ENCODE measurements at regions not wholly inside any gene's neighbourhood (a gene's known extent, or its start where the extent isn't known, plus 50 kb on each side); places are given as distances from the start of the nearest gene placed in this dataset.

- TF ChIP-seq, protein P1, sequence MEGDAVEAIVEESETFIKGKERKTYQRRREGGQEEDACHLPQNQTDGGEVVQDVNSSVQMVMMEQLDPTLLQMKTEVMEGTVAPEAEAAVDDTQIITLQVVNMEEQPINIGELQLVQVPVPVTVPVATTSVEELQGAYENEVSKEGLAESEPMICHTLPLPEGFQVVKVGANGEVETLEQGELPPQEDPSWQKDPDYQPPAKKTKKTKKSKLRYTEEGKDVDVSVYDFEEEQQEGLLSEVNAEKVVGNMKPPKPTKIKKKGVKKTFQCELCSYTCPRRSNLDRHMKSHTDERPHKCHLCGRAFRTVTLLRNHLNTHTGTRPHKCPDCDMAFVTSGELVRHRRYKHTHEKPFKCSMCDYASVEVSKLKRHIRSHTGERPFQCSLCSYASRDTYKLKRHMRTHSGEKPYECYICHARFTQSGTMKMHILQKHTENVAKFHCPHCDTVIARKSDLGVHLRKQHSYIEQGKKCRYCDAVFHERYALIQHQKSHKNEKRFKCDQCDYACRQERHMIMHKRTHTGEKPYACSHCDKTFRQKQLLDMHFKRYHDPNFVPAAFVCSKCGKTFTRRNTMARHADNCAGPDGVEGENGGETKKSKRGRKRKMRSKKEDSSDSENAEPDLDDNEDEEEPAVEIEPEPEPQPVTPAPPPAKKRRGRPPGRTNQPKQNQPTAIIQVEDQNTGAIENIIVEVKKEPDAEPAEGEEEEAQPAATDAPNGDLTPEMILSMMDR (IDR thresholded peaks at IDR 0.05) = no peak
- peaks cover 0 to 2% (median 0%) of the 10 kb centered on the region in 3 donors for H3K27me3 ChIP-seq (ENCODE audit: insufficient read depth in 3 of 3, low read length in 2 of 3)
- WGBS, 3 donors = 65 to 86% (median 78%) methylated on average over 4 of the region's 4 CpGs
- ATAC-seq (no peak), DNase-seq (no peak)
- H3K36me3 ChIP-seq (ENCODE audit: insufficient read depth in 1 of 2, low read depth in 1 of 2) = no peaks in the 10 kb centered on the region
- no peak overlapping the region for H3K27ac ChIP-seq
- no peak overlapping the region for H3K4me3 ChIP-seq
- peaks cover 11% of the 10 kb centered on the region for H3K9me3 ChIP-seq
- no peaks in the 10 kb centered on the region for H3K4me1 ChIP-seq
- intact Hi-C loops (cut with DNase I) = loop anchor here in 1 of 2 donors (10.0 kb wide), 1 partner anchor 50 kb away; no protein-coding TSS in a partner anchor
These were observed 136.7 kb downstream of the AQP9 start for GRCh38 chr15:58274885-58275284.

- TF ChIP-seq, protein P1 (IDR thresholded peaks at IDR 0.05) = no peak
- no peak for ATAC-seq
- H3K27me3 ChIP-seq (ENCODE audit: insufficient read depth in 3 of 3, low read length in 2 of 3) = peaks cover 0 to 2% (median 0%) of the 10 kb centered on the region in 3 donors
- H3K27ac ChIP-seq = no peak overlapping the region
- intact Hi-C loops (cut with DNase I) = loop anchor here in 1 of 2 donors (10.0 kb wide), 1 partner anchor 51 kb away; no protein-coding TSS in a partner anchor
- no peak for DNase-seq
- H3K9me3 ChIP-seq = peaks cover 10% of the 10 kb centered on the region
- H3K4me1 ChIP-seq = no peaks in the 10 kb centered on the region
- WGBS, 3 donors = 95 to 99% (median 96%) methylated on average over 3 of the region's 3 CpGs
- H3K36me3 ChIP-seq (ENCODE audit: insufficient read depth in 1 of 2, low read depth in 1 of 2) = no peaks in the 10 kb centered on the region
- H3K4me3 ChIP-seq = no peak overlapping the region
These were observed 137.6 kb downstream of the AQP9 start for GRCh38 chr15:58275785-58276184.

DNA sequence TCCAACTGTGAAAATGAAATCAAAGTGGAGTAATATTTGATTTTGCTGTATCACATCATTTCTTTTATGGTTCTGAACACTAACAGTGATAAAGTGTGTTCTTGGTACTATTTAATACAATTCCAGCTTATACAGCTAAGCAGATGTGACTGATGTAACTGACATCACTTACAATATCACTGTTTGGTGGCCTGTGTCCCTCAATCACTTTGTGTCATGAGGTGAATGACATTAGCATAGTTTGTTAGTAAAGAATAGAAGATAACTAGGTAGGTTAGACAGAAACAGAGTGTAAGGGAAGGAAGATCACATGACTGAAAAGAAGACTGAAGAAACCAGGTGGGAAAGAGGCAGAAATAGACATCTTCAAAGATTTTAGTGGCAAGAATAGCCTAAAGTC lies 138.7 kb downstream of the AQP9 start:
- Histone ChIP-seq H3K9me3 (peaks cover under 1% of the 10 kb centered on the region), H3K4me3 (no peak overlapping the region), H3K27ac (no peak overlapping the region), H3K4me1 (no peaks in the 10 kb centered on the region), H3K27me3 (ENCODE audit: insufficient read depth in 3 of 3, low read length in 2 of 3) (peaks cover 0 to 2% (median 0%) of the 10 kb centered on the region in 3 donors), H3K36me3 (ENCODE audit: insufficient read depth in 1 of 2, low read depth in 1 of 2) (no peaks in the 10 kb centered on the region)
- TF ChIP-seq, protein P1 (IDR thresholded peaks at IDR 0.05) = no peak
- no peak for DNase-seq
- intact Hi-C loops (cut with DNase I) = loop anchor here in 1 of 2 donors (10.0 kb wide), 1 partner anchor 52 kb away; no protein-coding TSS in a partner anchor
- ATAC-seq = no peak

DNA sequence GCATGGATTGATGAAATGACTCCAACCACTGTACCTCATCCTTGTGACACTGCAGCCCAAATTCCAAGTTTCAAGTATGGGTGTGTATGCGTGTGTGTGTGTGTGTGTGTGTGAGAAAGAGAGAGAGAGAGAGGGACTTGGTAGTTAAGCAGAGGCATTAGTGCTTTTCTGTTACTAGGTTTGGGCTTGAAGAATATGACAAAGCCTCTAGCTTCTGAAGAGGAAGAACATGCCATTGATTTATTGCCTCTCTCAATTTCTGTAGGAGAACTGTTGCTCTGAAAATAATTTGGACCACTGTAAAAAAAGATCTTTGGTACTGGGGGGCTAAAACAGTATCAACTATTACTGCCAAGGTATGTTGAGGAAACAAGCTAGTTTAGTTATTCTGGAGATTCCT lies 139.2 kb downstream of the AQP9 start:
- intact Hi-C loops (cut with DNase I) = loop anchor here in 1 of 2 donors (10.0 kb wide), 1 partner anchor 53 kb away; no protein-coding TSS in a partner anchor
- 56 to 95% (median 84%) methylated on average over 1 of the region's 1 CpG for WGBS, 3 donors

More for the DNA sequence above, 139.2 kb downstream of the AQP9 start:
- no peak overlapping the region for H3K4me3 ChIP-seq
- TF ChIP-seq, protein P1 (IDR thresholded peaks at IDR 0.05) = no peak
- H3K9me3 ChIP-seq = no peaks in the 10 kb centered on the region
- H3K36me3 ChIP-seq (ENCODE audit: insufficient read depth in 1 of 2, low read depth in 1 of 2) = no peaks in the 10 kb centered on the region
- H3K27me3 ChIP-seq (ENCODE audit: insufficient read depth in 3 of 3, low read length in 2 of 3) = peaks cover 0 to 2% (median 0%) of the 10 kb centered on the region in 3 donors
- ATAC-seq (no peak), DNase-seq (no peak)
- no peaks in the 10 kb centered on the region for H3K4me1 ChIP-seq
- no peak overlapping the region for H3K27ac ChIP-seq

Measured in psoas muscle (tissue), 7 donors.